ENCODE measurements at regions not wholly inside any gene's neighbourhood (a gene's known extent, or its start where the extent isn't known, plus 50 kb on each side); places are given as distances from the start of the nearest gene placed in this dataset.
A peak's percentile ranks its signal among the peaks of the same experiment; 100 is the strongest.

DNA sequence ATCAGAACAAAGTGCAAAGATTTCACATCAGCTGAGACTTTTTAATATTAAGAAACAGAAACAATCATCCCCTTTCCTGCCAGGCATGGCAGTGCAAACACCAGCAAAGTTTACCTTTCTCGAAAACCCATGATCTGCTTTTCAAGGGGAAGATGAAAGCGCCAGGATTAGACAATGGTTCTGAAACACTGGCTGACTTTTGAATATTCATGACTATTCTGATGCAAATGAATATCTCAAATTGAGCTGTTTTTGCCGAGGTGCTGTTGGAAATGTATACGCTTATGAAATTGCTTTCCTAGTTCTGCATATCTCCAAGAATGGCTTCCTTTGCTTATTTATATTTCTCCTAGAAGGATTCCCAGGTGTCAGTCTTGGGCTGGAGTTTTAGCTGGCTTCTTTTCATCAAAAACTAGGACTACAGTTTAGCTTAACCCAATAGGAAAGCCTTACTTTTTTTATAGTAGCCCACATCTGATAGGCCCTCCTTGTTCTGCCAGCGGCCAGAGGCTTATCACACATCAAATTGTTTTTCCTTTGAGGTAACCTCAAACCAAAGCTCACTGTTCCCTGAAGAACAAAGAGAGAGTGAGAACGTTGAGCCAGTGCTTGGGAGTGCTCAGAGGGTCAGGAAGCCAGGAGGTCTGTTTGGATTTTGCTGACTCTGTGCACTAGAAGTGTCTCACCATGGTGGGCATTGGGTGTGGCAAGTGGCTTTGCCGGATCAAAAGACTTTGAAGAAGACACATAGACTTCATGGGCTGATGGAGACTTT, 74.0 kb upstream of the PLCL2 start:
- Histone ChIP-seq H3K27ac (ENCODE audit: low read depth, low read length) (no peak overlapping the region), H3K4me3 (ENCODE audit: low read depth, low read length) (no peak overlapping the region), H3K27me3 (ENCODE audit: control insufficient read depth, insufficient read depth, low read length) (no peaks in the 10 kb centered on the region), H3K4me1 (ENCODE audit: control insufficient read depth, insufficient read depth, low read length) (no peaks in the 10 kb centered on the region), H3K36me3 (ENCODE audit: control insufficient read depth, insufficient read depth, low read length) (no peaks in the 10 kb centered on the region), H3K9me3 (ENCODE audit: control insufficient read depth, insufficient read depth, low read length) (no peaks in the 10 kb centered on the region)
- peak in 1 of 6 donors; percentile 30 for DNase-seq (ENCODE audit: low read depth in 4 of 6, low spot score in 6 of 6)
- 37% methylated on average over 4 of the region's 7 CpGs for WGBS (ENCODE audit: insufficient coverage)

GRCh38 chr3:16811950-16812349, 72.8 kb upstream of the PLCL2 start:
- WGBS (ENCODE audit: insufficient coverage) = no CpG with 5 or more reads among the region's 1 CpG
- no peaks in the 10 kb centered on the region for H3K36me3 ChIP-seq (ENCODE audit: control insufficient read depth, insufficient read depth, low read length)
- DNase-seq (ENCODE audit: low read depth in 4 of 6, low spot score in 6 of 6) = no peak
- H3K27ac ChIP-seq (ENCODE audit: low read depth, low read length) = no peak overlapping the region
- H3K27me3 ChIP-seq (ENCODE audit: control insufficient read depth, insufficient read depth, low read length) = no peaks in the 10 kb centered on the region
- no peak overlapping the region for H3K4me3 ChIP-seq (ENCODE audit: low read depth, low read length)
- no peaks in the 10 kb centered on the region for H3K4me1 ChIP-seq (ENCODE audit: control insufficient read depth, insufficient read depth, low read length)
- no peaks in the 10 kb centered on the region for H3K9me3 ChIP-seq (ENCODE audit: control insufficient read depth, insufficient read depth, low read length)

- H3K4me1 ChIP-seq (ENCODE audit: control insufficient read depth, insufficient read depth, low read length) = no peaks in the 10 kb centered on the region
- H3K27me3 ChIP-seq (ENCODE audit: control insufficient read depth, insufficient read depth, low read length) = no peaks in the 10 kb centered on the region
- H3K36me3 ChIP-seq (ENCODE audit: control insufficient read depth, insufficient read depth, low read length) = no peaks in the 10 kb centered on the region
- no peak overlapping the region for H3K4me3 ChIP-seq (ENCODE audit: low read depth, low read length)
- no peaks in the 10 kb centered on the region for H3K9me3 ChIP-seq (ENCODE audit: control insufficient read depth, insufficient read depth, low read length)
- H3K27ac ChIP-seq (ENCODE audit: low read depth, low read length) = no peak overlapping the region
- no peak for DNase-seq (ENCODE audit: low read depth in 4 of 6, low spot score in 6 of 6)
These were observed 71.4 kb upstream of the PLCL2 start for GRCh38 chr3:16813336-16813735.

- Histone ChIP-seq H3K36me3 (ENCODE audit: control insufficient read depth, insufficient read depth, low read length) (no peaks in the 10 kb centered on the region), H3K27me3 (ENCODE audit: control insufficient read depth, insufficient read depth, low read length) (no peaks in the 10 kb centered on the region), H3K27ac (ENCODE audit: low read depth, low read length) (no peak overlapping the region), H3K4me1 (ENCODE audit: control insufficient read depth, insufficient read depth, low read length) (no peaks in the 10 kb centered on the region), H3K4me3 (ENCODE audit: low read depth, low read length) (no peak overlapping the region), H3K9me3 (ENCODE audit: control insufficient read depth, insufficient read depth, low read length) (no peaks in the 10 kb centered on the region)
- 69% methylated on average over 3 of the region's 4 CpGs for WGBS (ENCODE audit: insufficient coverage)
- no peak for DNase-seq (ENCODE audit: low read depth in 4 of 6, low spot score in 6 of 6)
These were observed 68.5 kb upstream of the PLCL2 start for GRCh38 chr3:16816048-16816780.

- Histone ChIP-seq H3K27ac (ENCODE audit: low read depth, low read length) (no peak overlapping the region), H3K4me1 (ENCODE audit: control insufficient read depth, insufficient read depth, low read length) (no peaks in the 10 kb centered on the region), H3K27me3 (ENCODE audit: control insufficient read depth, insufficient read depth, low read length) (no peaks in the 10 kb centered on the region), H3K4me3 (ENCODE audit: low read depth, low read length) (no peak overlapping the region), H3K9me3 (ENCODE audit: control insufficient read depth, insufficient read depth, low read length) (no peaks in the 10 kb centered on the region), H3K36me3 (ENCODE audit: control insufficient read depth, insufficient read depth, low read length) (no peaks in the 10 kb centered on the region)
- peak in 1 of 6 donors; percentile 38 for DNase-seq (ENCODE audit: low read depth in 4 of 6, low spot score in 6 of 6)
- WGBS (ENCODE audit: insufficient coverage) = no CpG with 5 or more reads among the region's 2 CpGs
These were observed 67.6 kb upstream of the PLCL2 start for GRCh38 chr3:16817197-16817596.

DNA sequence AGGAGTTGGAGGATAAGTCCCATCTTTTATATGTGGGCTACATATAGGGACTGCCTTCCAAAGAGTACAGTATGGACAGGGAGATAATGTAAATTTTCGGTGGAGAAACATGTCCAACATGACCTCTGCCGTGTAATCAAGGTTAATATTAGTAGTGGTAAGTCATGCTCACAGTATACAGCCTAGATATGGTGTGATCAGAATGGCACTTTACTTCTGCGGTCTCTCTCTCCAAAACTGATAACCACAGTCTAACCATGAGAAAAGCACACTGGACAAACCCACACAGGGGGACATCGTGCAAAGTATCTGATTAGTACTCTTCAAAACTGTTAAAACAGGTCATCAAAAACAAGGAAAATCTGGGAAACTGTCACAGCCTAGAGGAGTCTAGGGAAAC, 66.6 kb upstream of the PLCL2 start:
- 86% methylated on average over 1 of the region's 4 CpGs for WGBS (ENCODE audit: insufficient coverage)
- H3K4me1 ChIP-seq (ENCODE audit: control insufficient read depth, insufficient read depth, low read length) = no peaks in the 10 kb centered on the region
- no peak overlapping the region for H3K27ac ChIP-seq (ENCODE audit: low read depth, low read length)
- no peaks in the 10 kb centered on the region for H3K9me3 ChIP-seq (ENCODE audit: control insufficient read depth, insufficient read depth, low read length)
- no peak for DNase-seq (ENCODE audit: low read depth in 4 of 6, low spot score in 6 of 6)
- H3K27me3 ChIP-seq (ENCODE audit: control insufficient read depth, insufficient read depth, low read length) = no peaks in the 10 kb centered on the region
- no peaks in the 10 kb centered on the region for H3K36me3 ChIP-seq (ENCODE audit: control insufficient read depth, insufficient read depth, low read length)
- no peak overlapping the region for H3K4me3 ChIP-seq (ENCODE audit: low read depth, low read length)

- Histone ChIP-seq H3K27ac (ENCODE audit: low read depth, low read length) (no peak overlapping the region), H3K36me3 (ENCODE audit: control insufficient read depth, insufficient read depth, low read length) (no peaks in the 10 kb centered on the region), H3K4me1 (ENCODE audit: control insufficient read depth, insufficient read depth, low read length) (no peaks in the 10 kb centered on the region), H3K9me3 (ENCODE audit: control insufficient read depth, insufficient read depth, low read length) (no peaks in the 10 kb centered on the region), H3K4me3 (ENCODE audit: low read depth, low read length) (no peak overlapping the region), H3K27me3 (ENCODE audit: control insufficient read depth, insufficient read depth, low read length) (no peaks in the 10 kb centered on the region)
- 100% methylated on average over 1 of the region's 1 CpG for WGBS (ENCODE audit: insufficient coverage)
- DNase-seq (ENCODE audit: low read depth in 4 of 6, low spot score in 6 of 6) = no peak
These were observed 65.8 kb upstream of the PLCL2 start for GRCh38 chr3:16818945-16819344.

DNA sequence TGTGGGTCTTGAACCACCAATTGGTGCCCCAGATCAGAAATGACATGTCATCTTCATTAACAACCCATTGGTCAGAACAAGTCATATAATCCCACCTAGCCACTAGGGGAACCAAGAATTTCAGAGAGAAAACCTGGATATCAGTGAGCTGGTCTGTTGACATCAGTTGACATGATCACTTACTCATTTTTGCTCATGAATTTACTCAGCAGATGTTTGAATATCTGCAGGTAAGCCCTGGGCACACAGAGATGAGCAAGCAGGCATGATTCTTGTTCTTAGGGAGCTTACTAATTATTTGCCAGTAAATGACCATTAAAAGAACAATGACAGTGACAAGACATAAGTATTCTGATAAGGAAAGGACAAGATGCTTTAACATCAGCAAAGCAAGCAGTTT, 64.3 kb upstream of the PLCL2 start:
- H3K27ac ChIP-seq (ENCODE audit: low read depth, low read length) = no peak overlapping the region
- no peak for DNase-seq (ENCODE audit: low read depth in 4 of 6, low spot score in 6 of 6)
- no peaks in the 10 kb centered on the region for H3K9me3 ChIP-seq (ENCODE audit: control insufficient read depth, insufficient read depth, low read length)
- H3K27me3 ChIP-seq (ENCODE audit: control insufficient read depth, insufficient read depth, low read length) = no peaks in the 10 kb centered on the region
- H3K4me3 ChIP-seq (ENCODE audit: low read depth, low read length) = no peak overlapping the region
- no peaks in the 10 kb centered on the region for H3K36me3 ChIP-seq (ENCODE audit: control insufficient read depth, insufficient read depth, low read length)
- H3K4me1 ChIP-seq (ENCODE audit: control insufficient read depth, insufficient read depth, low read length) = no peaks in the 10 kb centered on the region

- Histone ChIP-seq H3K9me3 (ENCODE audit: control insufficient read depth, insufficient read depth, low read length) (no peaks in the 10 kb centered on the region), H3K4me3 (ENCODE audit: low read depth, low read length) (no peak overlapping the region), H3K4me1 (ENCODE audit: control insufficient read depth, insufficient read depth, low read length) (no peaks in the 10 kb centered on the region), H3K27me3 (ENCODE audit: control insufficient read depth, insufficient read depth, low read length) (no peaks in the 10 kb centered on the region), H3K27ac (ENCODE audit: low read depth, low read length) (no peak overlapping the region), H3K36me3 (ENCODE audit: control insufficient read depth, insufficient read depth, low read length) (no peaks in the 10 kb centered on the region)
- DNase-seq (ENCODE audit: low read depth in 4 of 6, low spot score in 6 of 6) = no peak
- WGBS (ENCODE audit: insufficient coverage) = 90% methylated on average over 3 of the region's 4 CpGs
These were observed 63.7 kb upstream of the PLCL2 start for GRCh38 chr3:16821053-16821452.

DNA sequence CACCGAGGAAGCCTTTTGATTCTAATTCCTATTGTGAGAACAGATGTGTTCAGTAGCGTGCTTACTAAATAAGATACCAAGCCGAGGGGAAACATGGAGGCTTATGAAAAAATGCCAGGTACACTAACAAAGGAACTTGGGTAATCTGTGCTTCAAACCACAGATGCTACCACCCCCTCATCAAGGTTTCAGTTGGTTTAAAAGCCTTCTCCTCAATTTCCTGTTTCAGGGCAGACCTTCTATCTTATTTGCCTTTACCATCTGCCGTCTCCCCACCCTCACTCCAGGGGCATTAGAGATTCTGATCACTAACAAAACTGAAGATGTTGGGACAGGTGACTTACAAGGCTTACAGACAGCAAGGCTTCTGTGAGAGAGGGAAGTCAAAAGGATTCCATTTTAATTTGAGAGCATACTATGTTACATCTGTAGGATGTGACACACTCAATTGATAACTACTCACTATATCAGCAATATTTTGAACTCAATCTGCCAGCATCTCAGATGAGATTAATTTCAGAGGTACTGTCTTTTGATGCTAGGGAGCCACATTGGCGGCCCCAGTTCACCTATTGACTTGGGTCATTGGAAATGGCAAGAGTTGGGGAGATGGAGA, 60.6 kb upstream of the PLCL2 start:
- no CpG with 5 or more reads among the region's 5 CpGs for WGBS (ENCODE audit: insufficient coverage)
- Histone ChIP-seq H3K4me3 (ENCODE audit: low read depth, low read length) (no peak overlapping the region), H3K27ac (ENCODE audit: low read depth, low read length) (no peak overlapping the region), H3K36me3 (ENCODE audit: control insufficient read depth, insufficient read depth, low read length) (no peaks in the 10 kb centered on the region), H3K9me3 (ENCODE audit: control insufficient read depth, insufficient read depth, low read length) (no peaks in the 10 kb centered on the region), H3K4me1 (ENCODE audit: control insufficient read depth, insufficient read depth, low read length) (no peaks in the 10 kb centered on the region), H3K27me3 (ENCODE audit: control insufficient read depth, insufficient read depth, low read length) (no peaks in the 10 kb centered on the region)
- DNase-seq (ENCODE audit: low read depth in 4 of 6, low spot score in 6 of 6) = no peak
